Right lobe of liver (tissue), 6 donors: ENCODE measurements at regions not wholly inside any gene's neighbourhood (a gene's known extent, or its start where the extent isn't known, plus 50 kb on each side); places are given as distances from the start of the nearest gene placed in this dataset.

Experiments used
- ATAC-seq, 4 donors: fragments of 200-7000 bp; cut with Tn5 transposase; one replicate each; pipeline ENCODE4 v1.9.1; 2020; ENCODE audit warnings: mild to moderate bottlenecking in 4 of 4, moderate library complexity in 4 of 4
- DNase-seq, 3 donors: peaks; one replicate each; pipeline ENCODE4 v3.0.0-alpha.2; 2020
- H3K27ac ChIP-seq, 3 donors: fragments of 200-600 bp; one replicate each; pipeline ENCODE4 v1.8.0; 2022
- H3K27me3 ChIP-seq, 2 donors: fragments of 200-600 bp; one replicate each; pipeline ENCODE4 v1.8.0; 2022
- H3K36me3 ChIP-seq, 4 donors: fragments of 200-600 bp; sonication (generic) in 1 of 4; one replicate each; pipeline versions ENCODE4 v1.5.1 to v1.8.0; 2017 to 2022; ENCODE audit warnings: control low read depth in 1 of 4
- H3K4me1 ChIP-seq, 4 donors: fragments of 200-600 bp; sonication (generic) in 1 of 4; one replicate each; pipeline versions ENCODE4 v1.5.1 to v1.8.0; 2017 to 2022; ENCODE audit warnings: control low read depth in 1 of 4
- H3K4me3 ChIP-seq, 3 donors: fragments of 200-600 bp; one replicate each; pipeline ENCODE4 v1.8.0; 2022
- H3K9me3 ChIP-seq, 4 donors: fragments of 200-600 bp; sonication (generic) in 1 of 4; one replicate each; pipeline versions ENCODE4 v1.5.1 to v1.8.0; 2017 to 2022; ENCODE audit warnings: control low read depth in 1 of 4
- CTCF ChIP-seq, 4 donors: fragments of 200-600 bp in 3 of 4; fragments of 450-650 bp in 1 of 4; IDR thresholded peaks; one replicate each; pipeline versions ENCODE4 v1.5.1 to v1.8.0; 2016 to 2022; ENCODE audit warnings: antibody characterized with exemption in 4 of 4, mild to moderate bottlenecking in 2 of 4
- POLR2A ChIP-seq: fragments of 450-650 bp; IDR thresholded peaks from one replicate; pipeline ENCODE4 v1.6.1; 2017; ENCODE audit warnings: antibody characterized with exemption, mild to moderate bottlenecking
- WGBS: methylation state at CpG from one replicate; pipeline ENCODE4 v1.1.6; 2018; ENCODE audit warnings: low coverage, low lambda C conversion rate; ENCODE audit not compliant: insufficient coverage; ENCODE audit errors: missing lambda C conversion rate; 5-methylcytosine and 5-hydroxymethylcytosine counted together
- intact Hi-C, 2 donors: fragments of 100-400 bp; cut with DNase I; formaldehyde crosslinking; loops; one replicate each; pipeline versions ENCODE4 v1.11.2 to v1.14.1; 2022
- donor health status: DM: no; HTN: yes; CAD: no.
- donor health status: DM: no; HTN: no; CAD: no.
- donor health status: DM: no; HTN: no; CAD: no.
- donor health status: DM: no; HTN: yes; CAD: no.
- donor health status: DM: no; HTN: yes; CAD: no.

GRCh38 chr16:51820176-51820575 is 669.1 kb upstream of the SALL1 start:
- DNase-seq (no peak), ATAC-seq (no peak)
- H3K4me1 ChIP-seq = no peaks in the 10 kb centered on the region
- no peaks in the 10 kb centered on the region for H3K27me3 ChIP-seq
- TF ChIP-seq CTCF (IDR thresholded peaks at IDR 0.05) (no peak), POLR2A (no peak)
- H3K9me3 ChIP-seq = no peaks in the 10 kb centered on the region
- H3K4me3 ChIP-seq = no peak overlapping the region
- intact Hi-C loops = no loop called here
- 43% methylated on average over 4 of the region's 4 CpGs for WGBS
- no peaks in the 10 kb centered on the region for H3K36me3 ChIP-seq
- H3K27ac ChIP-seq = no peak overlapping the region

GRCh38 chr16:51818342-51818944 is 667.4 kb upstream of the SALL1 start:
- ATAC-seq (peak; percentile 70 to 88 (median 81)), DNase-seq (peak; percentile 33 to 60 (median 52))
- Histone ChIP-seq H3K27ac (no peak overlapping the region), H3K27me3 (no peaks in the 10 kb centered on the region), H3K4me1 (no peaks in the 10 kb centered on the region), H3K4me3 (no peak overlapping the region), H3K36me3 (no peaks in the 10 kb centered on the region), H3K9me3 (no peaks in the 10 kb centered on the region)
- 30% methylated on average over 4 of the region's 4 CpGs for WGBS
- intact Hi-C loops = loop anchor here in 1 of 2 donors (10.0 kb wide), 1 partner anchor 166 kb away; no protein-coding TSS in a partner anchor
- no peak for TF ChIP-seq POLR2A
- TF ChIP-seq CTCF (IDR thresholded peaks at IDR 0.05) = peak; percentile 68 to 87 (median 72)

- Histone ChIP-seq H3K4me3 (no peak overlapping the region), H3K27me3 (no peaks in the 10 kb centered on the region), H3K4me1 (no peaks in the 10 kb centered on the region), H3K9me3 (no peaks in the 10 kb centered on the region), H3K27ac (no peak overlapping the region), H3K36me3 (no peaks in the 10 kb centered on the region)
- ATAC-seq = no peak
- intact Hi-C loops = loop anchor here in 1 of 2 donors (10.0 kb wide), 1 partner anchor 168 kb away; no protein-coding TSS in a partner anchor
- TF ChIP-seq CTCF (IDR thresholded peaks at IDR 0.05) = no peak
- TF ChIP-seq POLR2A = no peak
- DNase-seq = no peak
Observed at GRCh38 chr16:51816929-51817328, 665.9 kb upstream of the SALL1 start.

GRCh38 chr16:51815523-51815922 is 664.5 kb upstream of the SALL1 start:
- no peak for ATAC-seq
- H3K27me3 ChIP-seq = no peaks in the 10 kb centered on the region
- intact Hi-C loops = loop anchor here in 1 of 2 donors (10.0 kb wide), 1 partner anchor 169 kb away; no protein-coding TSS in a partner anchor
- no peak overlapping the region for H3K4me3 ChIP-seq
- no peaks in the 10 kb centered on the region for H3K4me1 ChIP-seq
- 55% methylated on average over 3 of the region's 3 CpGs for WGBS
- DNase-seq = no peak
- no peaks in the 10 kb centered on the region for H3K36me3 ChIP-seq
- no peaks in the 10 kb centered on the region for H3K9me3 ChIP-seq
- H3K27ac ChIP-seq = no peak overlapping the region
- no peak for TF ChIP-seq POLR2A
- TF ChIP-seq CTCF (IDR thresholded peaks at IDR 0.05) = no peak
